NCI-H2196 (cell line): ENCODE measurements at regions not wholly inside any gene's neighbourhood (a gene's known extent, or its start where the extent isn't known, plus 50 kb on each side); places are given as distances from the start of the nearest gene placed in this dataset.

Experiments used
- DNase-seq: peaks from one replicate; lab custom pipeline; 2025; ENCODE audit not compliant: unreplicated experiment; lab: John Stamatoyannopoulos, UW

DNA sequence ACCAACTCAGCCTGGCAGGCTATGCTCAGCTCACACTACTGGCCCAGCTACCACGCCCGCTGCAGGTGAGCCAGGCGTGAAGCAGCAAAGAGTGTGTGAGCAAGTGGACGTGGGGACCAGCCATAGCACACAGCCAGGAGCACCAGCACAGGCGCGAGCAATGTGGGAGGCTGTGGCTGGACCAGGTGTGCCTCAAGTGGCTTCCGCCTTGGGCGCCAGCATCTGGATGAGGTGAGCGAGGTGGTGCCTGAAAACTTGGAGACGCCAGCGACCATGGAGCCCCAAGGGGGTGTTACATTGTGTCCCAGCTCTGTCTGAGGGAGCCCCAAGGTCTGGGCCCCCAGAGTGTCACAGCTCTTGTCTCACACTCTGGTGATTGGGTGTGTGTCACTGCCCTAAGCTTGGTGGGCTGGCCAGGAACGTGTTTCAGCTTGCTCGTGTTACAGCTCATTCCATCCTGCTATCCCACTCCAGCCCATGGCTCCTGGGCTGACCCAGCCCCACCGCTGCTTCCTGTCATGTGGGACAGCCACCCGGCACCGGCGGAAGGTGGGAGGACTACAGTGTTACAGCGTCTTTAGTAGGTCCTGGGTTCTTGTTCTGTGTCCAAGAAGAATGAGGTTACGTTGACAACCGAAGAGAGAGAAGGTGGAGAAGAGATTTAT, 508.0 kb upstream of the MMS22L start:
- DNase-seq = no peak

DNA sequence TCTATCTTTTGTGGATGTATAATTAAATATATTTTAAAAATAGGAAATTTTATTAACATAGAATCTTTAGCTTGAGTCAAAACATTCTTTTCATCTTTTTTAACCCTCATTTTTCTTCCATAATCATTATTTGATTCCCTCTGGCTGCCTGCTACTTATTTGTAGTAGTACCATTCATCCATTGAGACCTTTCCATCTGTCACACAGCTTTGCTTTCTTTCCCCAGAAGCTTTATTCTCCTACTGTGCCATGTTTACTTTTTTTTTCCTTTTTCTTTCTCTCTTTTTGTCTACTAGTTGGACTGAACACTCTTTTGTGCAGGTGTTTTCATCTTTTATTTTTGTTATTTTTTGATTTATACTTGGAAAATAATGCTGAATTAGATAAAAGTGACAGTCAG, 522.6 kb upstream of the MMS22L start:
- DNase-seq = no peak

- DNase-seq = no peak
Observed at GRCh38 chr6:97812940-97813339, 529.9 kb upstream of the MMS22L start.

DNA sequence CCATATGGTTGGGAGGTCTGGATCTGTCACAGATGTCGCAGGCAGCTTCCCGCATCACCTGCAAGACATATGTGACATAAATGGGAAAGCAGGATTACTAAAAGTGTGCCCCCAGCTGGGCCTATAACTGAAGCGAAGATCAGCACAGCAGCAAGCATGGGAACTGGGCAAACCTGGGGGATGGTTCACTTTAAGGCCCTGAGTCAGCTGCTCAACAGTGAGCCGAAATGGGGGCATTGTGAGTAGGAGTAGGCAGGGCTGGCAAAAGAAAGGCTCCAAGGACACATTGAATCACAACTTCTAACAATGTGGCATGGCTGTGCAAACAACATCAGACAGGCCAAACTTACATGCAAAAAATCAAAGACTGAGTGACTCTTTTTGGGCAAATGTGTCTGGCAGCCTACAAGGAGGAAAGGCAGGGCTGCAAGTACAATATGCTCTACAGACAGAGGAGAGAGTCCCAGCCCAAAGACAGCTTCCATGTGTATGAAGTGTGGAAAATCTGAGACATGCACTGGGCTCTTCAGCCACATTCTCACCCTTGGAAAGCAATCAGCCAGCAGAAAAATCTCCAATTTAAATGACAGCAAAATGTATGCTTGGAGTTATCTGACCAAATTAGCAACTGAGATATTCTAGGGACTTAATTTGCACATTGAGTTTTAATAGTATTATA, 531.0 kb upstream of the MMS22L start:
- no peak for DNase-seq

- DNase-seq = no peak
Observed at GRCh38 chr6:97815301-97815812, 532.3 kb upstream of the MMS22L start.

DNA sequence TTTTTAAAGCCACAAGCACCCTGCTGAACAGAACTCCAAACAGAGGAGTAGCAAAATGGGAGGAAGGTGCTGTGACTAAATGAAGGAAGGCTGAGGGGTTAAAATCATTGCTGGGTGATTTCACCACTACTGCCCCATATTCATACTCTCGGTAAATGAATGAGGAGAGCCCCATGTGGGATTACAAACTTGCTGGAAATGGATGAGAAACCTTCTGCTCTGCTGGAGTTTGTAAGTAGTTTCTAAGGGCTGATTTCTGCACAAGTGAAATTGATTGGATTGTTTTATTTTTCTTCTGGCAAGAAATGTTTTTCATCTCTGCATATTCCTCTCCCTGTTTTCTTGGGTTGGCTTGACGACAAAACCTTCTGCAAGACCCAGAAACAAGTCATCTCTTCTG, 533.5 kb upstream of the MMS22L start:
- no peak for DNase-seq

DNA sequence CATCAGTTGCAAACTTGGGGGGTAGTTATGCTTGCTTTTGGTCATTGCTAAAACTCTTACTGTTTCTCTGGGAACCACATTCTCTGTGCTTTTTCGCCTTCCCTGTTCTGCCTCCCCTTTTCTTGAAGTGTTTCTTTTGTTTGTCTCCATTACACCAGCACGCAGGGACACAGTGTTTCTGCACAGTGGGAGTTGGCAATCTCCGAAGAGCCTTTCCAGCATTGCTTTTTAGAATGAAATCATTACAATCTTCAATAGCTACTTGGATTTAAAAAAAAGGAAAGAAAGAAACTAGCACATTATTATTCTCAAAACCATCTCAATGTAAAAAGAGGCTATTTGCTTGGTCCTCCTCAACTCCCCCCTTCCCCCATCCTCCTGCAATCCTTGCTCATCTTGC, 536.7 kb upstream of the MMS22L start:
- no peak for DNase-seq

DNA sequence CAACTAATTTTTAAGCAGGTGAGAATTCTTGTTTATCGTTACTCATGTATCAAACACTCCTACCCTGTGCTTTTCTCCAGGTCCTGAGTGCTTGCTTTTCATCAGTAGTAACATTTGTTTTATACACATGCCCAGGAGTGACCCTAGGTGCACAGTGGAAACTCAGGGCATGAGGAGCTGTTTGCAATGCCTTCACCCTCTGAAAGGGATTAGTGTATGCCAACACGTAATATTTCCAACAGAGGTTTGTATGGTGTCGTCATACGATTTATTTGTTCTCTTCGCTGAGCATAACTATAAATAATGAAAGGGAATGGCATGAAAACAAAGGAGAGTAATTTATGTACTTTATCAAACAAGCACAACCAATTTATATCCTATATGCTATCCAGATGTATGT, 537.4 kb upstream of the MMS22L start:
- no peak for DNase-seq

- no peak for DNase-seq
Observed at GRCh38 chr6:97822632-97823031, 539.6 kb upstream of the MMS22L start.

DNA sequence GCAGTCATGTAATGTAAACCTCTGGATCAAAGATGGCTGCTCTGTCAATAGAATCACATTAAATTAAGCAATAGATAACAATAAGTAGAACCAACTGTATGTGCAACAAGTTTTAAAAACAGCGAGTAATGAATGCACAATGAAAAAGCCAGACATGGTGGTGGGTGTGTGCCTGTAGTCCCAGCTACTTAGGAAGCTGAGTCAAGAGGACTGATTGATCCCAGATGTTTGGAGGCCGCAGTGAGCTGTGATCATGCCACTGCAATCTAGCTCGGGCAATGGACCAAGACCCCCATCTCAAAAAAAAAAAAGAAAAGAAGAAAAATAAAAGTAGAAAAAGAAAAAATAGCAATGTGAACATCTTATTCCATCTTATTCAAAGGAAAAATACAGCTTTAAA, 558.7 kb upstream of the MMS22L start:
- DNase-seq = no peak

DNA sequence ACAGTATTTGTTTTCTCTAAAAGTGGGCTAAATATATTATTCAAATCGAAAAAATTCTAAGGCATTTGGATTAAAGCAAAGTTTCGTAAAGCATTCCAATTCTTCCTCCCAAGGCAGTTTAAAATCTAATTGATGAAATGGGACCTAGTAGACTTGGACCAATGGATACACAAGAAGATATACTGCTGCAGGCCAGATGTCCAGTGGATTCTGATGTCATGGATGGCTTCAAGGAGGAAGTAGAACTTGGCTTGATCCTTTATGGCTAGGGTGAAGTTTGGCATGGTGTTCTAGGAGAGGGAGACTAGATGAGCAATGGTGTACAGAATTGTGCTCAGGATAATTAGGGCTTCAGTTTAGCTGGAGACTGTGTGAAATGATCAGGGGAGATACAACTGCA, 559.5 kb upstream of the MMS22L start:
- no peak for DNase-seq

- DNase-seq = no peak
Observed at GRCh38 chr6:97849390-97849789, 566.4 kb upstream of the MMS22L start.

DNA sequence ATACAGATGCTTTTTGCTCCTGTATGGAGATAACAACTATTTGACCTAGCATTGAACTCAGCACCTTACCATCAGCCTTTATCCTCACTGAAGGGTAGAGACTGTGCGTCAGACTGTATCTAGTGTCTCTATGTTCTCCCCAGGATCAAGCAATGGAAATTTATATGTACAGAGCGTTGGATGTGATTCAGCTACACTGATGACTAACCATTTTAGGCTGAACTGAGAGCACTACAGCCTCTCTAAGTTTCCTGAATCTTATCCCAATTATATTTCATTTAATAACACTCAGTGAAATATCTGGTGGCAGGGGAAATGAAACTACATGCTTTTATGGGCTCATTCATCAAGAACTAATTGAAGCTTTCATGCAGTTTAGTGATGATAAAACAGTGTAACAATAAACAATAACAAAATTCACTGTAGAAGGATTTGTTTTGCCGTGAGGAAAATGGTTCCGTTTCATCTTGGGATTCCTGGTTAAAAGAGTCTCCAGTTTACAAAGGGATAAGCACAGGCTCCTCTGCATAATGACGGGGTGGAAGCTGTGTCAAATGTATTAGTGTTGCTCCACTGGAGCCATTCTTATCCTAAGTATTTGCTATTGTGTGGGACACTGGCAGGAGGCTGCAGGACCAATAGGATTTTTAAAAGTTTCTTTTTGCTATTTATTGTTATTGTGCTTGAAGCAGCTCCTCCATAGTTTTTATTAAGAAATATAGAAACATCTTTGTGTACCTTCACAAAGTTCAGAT, 567.6 kb upstream of the MMS22L start:
- no peak for DNase-seq

DNA sequence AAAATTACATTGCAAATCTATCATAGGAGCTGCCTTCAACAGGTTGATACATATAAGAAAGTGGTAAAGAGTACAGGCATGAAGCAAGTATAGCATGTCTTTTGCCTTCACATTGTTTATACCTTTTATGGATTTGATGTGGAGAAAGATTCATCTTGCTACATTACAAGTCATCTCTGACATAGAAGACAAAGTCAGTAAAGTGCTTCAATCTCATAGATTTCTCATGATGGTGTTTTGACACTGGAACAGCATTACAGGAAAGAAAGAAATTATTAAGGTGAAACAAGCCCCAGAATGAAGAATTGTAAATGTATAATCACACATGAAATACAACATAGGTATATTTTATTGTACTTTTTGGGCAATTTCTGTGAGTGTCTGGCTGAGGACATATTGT, 580.7 kb upstream of the MMS22L start:
- DNase-seq = no peak

DNA sequence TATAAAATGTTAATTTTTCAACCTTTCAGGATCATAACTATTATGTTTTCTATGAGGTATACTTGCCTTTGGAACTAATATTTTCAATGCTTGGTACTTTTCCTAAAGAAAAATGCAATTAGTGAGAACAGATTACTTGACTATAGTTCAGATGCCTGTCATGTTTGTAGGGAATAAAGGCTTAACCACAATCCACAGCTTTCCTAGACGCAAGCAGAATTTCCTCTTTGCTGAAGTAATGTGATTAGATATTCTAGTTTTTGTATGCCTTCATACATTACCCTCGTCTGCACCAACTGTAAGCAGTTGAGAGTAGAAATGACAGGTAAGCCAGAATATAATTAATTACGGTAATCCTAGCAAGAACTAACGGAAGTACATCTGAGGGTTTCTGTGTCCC, 581.4 kb upstream of the MMS22L start:
- DNase-seq = no peak

- DNase-seq = no peak
Observed at GRCh38 chr6:97864826-97865225, 581.8 kb upstream of the MMS22L start.

GRCh38 chr6:97865612-97866011, 582.6 kb upstream of the MMS22L start:
- no peak for DNase-seq

- no peak for DNase-seq
Observed at GRCh38 chr6:97866616-97867015, 583.6 kb upstream of the MMS22L start.

- no peak for DNase-seq
Observed at GRCh38 chr6:97867177-97867576, 584.2 kb upstream of the MMS22L start.

GRCh38 chr6:97870273-97870672, 587.3 kb upstream of the MMS22L start:
- no peak for DNase-seq

- no peak for DNase-seq
Observed at GRCh38 chr6:97876711-97877110, 593.7 kb upstream of the MMS22L start.

- DNase-seq = no peak
Observed at GRCh38 chr6:97882755-97883154, 599.7 kb upstream of the MMS22L start.
